Loucy (cell line): ENCODE measurements at regions not wholly inside any gene's neighbourhood (a gene's known extent, or its start where the extent isn't known, plus 50 kb on each side); places are given as distances from the start of the nearest gene placed in this dataset.

ENCODE experiments used
- H2AFZ ChIP-seq: fragments of 200-600 bp; sonication (generic); 2 replicates; pipeline ENCODE4 v1.6.0; 2016; ENCODE audit warnings: antibody characterized with exemption, mild to moderate bottlenecking, low read length, moderate library complexity
- H3F3A ChIP-seq: fragments of 200-600 bp; 2 replicates; pipeline ENCODE4 v1.6.0; 2016; ENCODE audit warnings: antibody characterized with exemption, low read depth, mild to moderate bottlenecking
- H3K27me3 ChIP-seq: fragments of 200-600 bp; sonication (generic); 2 replicates; pipeline ENCODE4 v1.6.1; 2014; ENCODE audit warnings: low read length, mild to moderate bottlenecking; ENCODE audit not compliant: insufficient read depth, poor library complexity, severe bottlenecking
- H3K36me3 ChIP-seq: fragments of 200-600 bp; sonication (generic); 2 replicates; pipeline ENCODE4 v1.6.1; 2016; ENCODE audit warnings: low read length; ENCODE audit not compliant: insufficient read depth
- H3K4me1 ChIP-seq: fragments of 200-600 bp; sonication (generic); 2 replicates; pipeline ENCODE4 v1.5.1; 2014; ENCODE audit warnings: low read length, mild to moderate bottlenecking; ENCODE audit not compliant: insufficient read depth, poor library complexity, severe bottlenecking
- H3K4me2 ChIP-seq: fragments of 200-600 bp; sonication (generic); 2 replicates; pipeline ENCODE4 v1.6.0; 2014; ENCODE audit warnings: antibody characterized with exemption, low read length, low read depth, mild to moderate bottlenecking; ENCODE audit not compliant: poor library complexity, severe bottlenecking
- H3K4me3 ChIP-seq: fragments of 200-600 bp; sonication (generic); 2 replicates; pipeline ENCODE4 v1.5.1; 2014; ENCODE audit warnings: low read length, mild to moderate bottlenecking, mixed read lengths; ENCODE audit not compliant: poor library complexity, severe bottlenecking
- H3K79me2 ChIP-seq: fragments of 200-600 bp; sonication (generic); 2 replicates; pipeline ENCODE4 v1.6.1; 2014; ENCODE audit warnings: low read length; ENCODE audit not compliant: insufficient read depth
- H3K9ac ChIP-seq: fragments of 200-600 bp; sonication (generic); 2 replicates; pipeline ENCODE4 v1.6.0; 2014; ENCODE audit warnings: mild to moderate bottlenecking, low read depth, low read length, moderate library complexity; ENCODE audit not compliant: poor library complexity, severe bottlenecking
- H3K9me2 ChIP-seq: fragments of 200-600 bp; sonication (generic); replicated peaks from 2 replicates; pipeline ENCODE4 v1.6.1; 2016; ENCODE audit warnings: low read depth, low read length, mixed read lengths
- H3K9me3 ChIP-seq: fragments of 200-600 bp; sonication (generic); 2 replicates; pipeline ENCODE4 v1.6.1; 2014; ENCODE audit warnings: mild to moderate bottlenecking, antibody characterized with exemption, low read length, low read depth; ENCODE audit not compliant: insufficient read depth
- H4K20me1 ChIP-seq: fragments of 200-600 bp; sonication (generic); 2 replicates; pipeline ENCODE4 v1.6.0; 2014; ENCODE audit warnings: antibody characterized with exemption, low read length, mild to moderate bottlenecking; ENCODE audit not compliant: insufficient read depth, poor library complexity, severe bottlenecking
- EZH2phosphoT487 ChIP-seq: fragments of 200-600 bp; IDR thresholded peaks from 2 replicates; pipeline ENCODE4 v1.6.1; 2018; ENCODE audit warnings: antibody characterized with exemption, mild to moderate bottlenecking, moderate library complexity, borderline replicate concordance
- TF ChIP-seq, protein P1 (sequence below): fragments of 200-600 bp; sonication (generic); conservative IDR thresholded peaks from 2 replicates; pipeline ENCODE4 v1.5.1; 2014; ENCODE audit warnings: mild to moderate bottlenecking, antibody characterized with exemption, low read length

DNA sequence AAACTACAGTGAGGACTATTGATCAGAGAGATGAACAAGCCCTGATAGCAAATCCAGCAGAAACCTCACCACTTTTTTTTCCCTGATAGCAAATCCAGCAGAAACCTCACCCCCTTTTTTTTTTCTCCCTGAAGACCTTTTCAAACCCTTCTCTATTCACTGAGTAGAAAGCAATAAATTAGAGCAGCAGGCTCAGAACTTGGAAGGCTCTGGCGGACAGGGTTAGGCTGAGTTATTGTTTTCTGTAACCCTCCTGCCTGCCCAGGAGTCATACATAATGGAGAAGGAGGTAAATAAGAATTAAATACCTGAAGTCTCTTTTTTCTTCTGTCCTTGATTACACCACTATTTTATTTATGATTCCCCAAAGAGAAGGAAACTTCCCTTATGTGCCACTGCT lies 136.3 kb upstream of the SNX2 start:
- Histone ChIP-seq H3K9me2 (no peaks in the 10 kb centered on the region), H4K20me1 (no peaks in the 10 kb centered on the region), H3K4me1 (no peaks in the 10 kb centered on the region), H3K9ac (no peak overlapping the region), H3F3A (no peaks in the 10 kb centered on the region), H3K79me2 (no peaks in the 10 kb centered on the region), H3K9me3 (no peaks in the 10 kb centered on the region), H3K27me3 (no peaks in the 10 kb centered on the region), H3K4me2 (no peak overlapping the region), H3K36me3 (no peaks in the 10 kb centered on the region), H2AFZ (no peak overlapping the region), H3K4me3 (no peak overlapping the region)
- TF ChIP-seq, protein P1, sequence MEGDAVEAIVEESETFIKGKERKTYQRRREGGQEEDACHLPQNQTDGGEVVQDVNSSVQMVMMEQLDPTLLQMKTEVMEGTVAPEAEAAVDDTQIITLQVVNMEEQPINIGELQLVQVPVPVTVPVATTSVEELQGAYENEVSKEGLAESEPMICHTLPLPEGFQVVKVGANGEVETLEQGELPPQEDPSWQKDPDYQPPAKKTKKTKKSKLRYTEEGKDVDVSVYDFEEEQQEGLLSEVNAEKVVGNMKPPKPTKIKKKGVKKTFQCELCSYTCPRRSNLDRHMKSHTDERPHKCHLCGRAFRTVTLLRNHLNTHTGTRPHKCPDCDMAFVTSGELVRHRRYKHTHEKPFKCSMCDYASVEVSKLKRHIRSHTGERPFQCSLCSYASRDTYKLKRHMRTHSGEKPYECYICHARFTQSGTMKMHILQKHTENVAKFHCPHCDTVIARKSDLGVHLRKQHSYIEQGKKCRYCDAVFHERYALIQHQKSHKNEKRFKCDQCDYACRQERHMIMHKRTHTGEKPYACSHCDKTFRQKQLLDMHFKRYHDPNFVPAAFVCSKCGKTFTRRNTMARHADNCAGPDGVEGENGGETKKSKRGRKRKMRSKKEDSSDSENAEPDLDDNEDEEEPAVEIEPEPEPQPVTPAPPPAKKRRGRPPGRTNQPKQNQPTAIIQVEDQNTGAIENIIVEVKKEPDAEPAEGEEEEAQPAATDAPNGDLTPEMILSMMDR = no peak
- TF ChIP-seq EZH2phosphoT487 = no peak

DNA sequence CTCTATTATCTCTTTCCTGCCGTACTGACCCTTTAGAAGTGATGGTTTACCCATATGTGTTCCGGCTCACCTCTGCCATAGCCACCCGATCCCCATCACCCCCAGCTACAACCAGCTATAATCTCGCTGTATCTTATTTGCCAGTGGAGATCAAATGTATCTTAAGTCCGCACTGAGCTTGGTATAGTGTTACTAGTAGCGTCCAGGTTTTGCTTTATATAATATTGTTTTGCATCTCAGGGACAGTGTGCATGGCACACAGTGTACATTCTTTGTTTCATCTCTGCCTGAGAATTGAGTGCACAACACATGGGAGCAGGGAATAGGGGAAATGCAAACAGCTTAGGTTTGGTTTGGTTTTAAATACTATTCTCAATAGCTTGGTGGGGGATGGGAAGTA lies 135.8 kb upstream of the SNX2 start:
- H3K9me3 ChIP-seq = no peaks in the 10 kb centered on the region
- H3F3A ChIP-seq = no peaks in the 10 kb centered on the region
- H3K79me2 ChIP-seq = no peaks in the 10 kb centered on the region
- H3K36me3 ChIP-seq = no peaks in the 10 kb centered on the region
- H2AFZ ChIP-seq = no peak overlapping the region
- no peak overlapping the region for H3K9ac ChIP-seq
- no peaks in the 10 kb centered on the region for H3K27me3 ChIP-seq
- no peaks in the 10 kb centered on the region for H4K20me1 ChIP-seq
- H3K4me2 ChIP-seq = no peak overlapping the region
- H3K4me3 ChIP-seq = no peak overlapping the region
- H3K4me1 ChIP-seq = no peaks in the 10 kb centered on the region
- no peaks in the 10 kb centered on the region for H3K9me2 ChIP-seq
- TF ChIP-seq, protein P1 = no peak
- no peak for TF ChIP-seq EZH2phosphoT487

DNA sequence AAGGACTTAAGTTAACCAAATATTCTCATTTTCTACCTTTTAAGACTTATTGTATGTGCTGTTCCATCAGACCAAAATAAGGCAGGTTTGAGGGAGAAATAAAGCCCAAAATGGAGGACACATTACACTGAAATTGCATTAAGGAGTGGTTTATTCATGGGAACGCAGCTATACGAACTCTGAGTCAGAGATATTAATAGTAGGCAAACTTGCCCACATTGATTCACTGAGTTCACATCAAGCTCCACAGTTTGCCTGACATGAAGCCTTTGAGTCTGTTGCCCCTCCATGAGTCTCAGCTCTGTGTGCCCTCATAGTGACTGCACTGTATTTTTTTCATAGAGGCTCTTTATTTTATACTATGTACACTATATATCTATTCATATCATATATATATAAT lies 135.0 kb upstream of the SNX2 start:
- H3K4me2 ChIP-seq = no peak overlapping the region
- TF ChIP-seq, protein P1 = no peak
- TF ChIP-seq EZH2phosphoT487 = no peak
- no peak overlapping the region for H3K9ac ChIP-seq
- H3K4me3 ChIP-seq = no peak overlapping the region
- H3K79me2 ChIP-seq = no peaks in the 10 kb centered on the region
- H4K20me1 ChIP-seq = no peaks in the 10 kb centered on the region
- no peaks in the 10 kb centered on the region for H3K4me1 ChIP-seq
- H3K9me3 ChIP-seq = no peaks in the 10 kb centered on the region
- no peaks in the 10 kb centered on the region for H3K36me3 ChIP-seq
- no peaks in the 10 kb centered on the region for H3K9me2 ChIP-seq
- H3F3A ChIP-seq = no peaks in the 10 kb centered on the region
- H3K27me3 ChIP-seq = no peaks in the 10 kb centered on the region
- H2AFZ ChIP-seq = no peak overlapping the region
